GM18867 (cell line): ENCODE measurements at regions not wholly inside any gene's neighbourhood (a gene's known extent, or its start where the extent isn't known, plus 50 kb on each side); places are given as distances from the start of the nearest gene placed in this dataset.
"Not testable (repeated sequence)": the region's sequence is repeated elsewhere in the genome, so short reads cannot be mapped to it uniquely, and the experiment has no call there.

Experiments used
- ATAC-seq: cut with Tn5 transposase; IDR thresholded peaks from one replicate; pipeline ENCODE4 v1.9.1; 2021; ENCODE audit warnings: mild to moderate bottlenecking, moderate library complexity; ENCODE audit not compliant: unreplicated experiment

DNA sequence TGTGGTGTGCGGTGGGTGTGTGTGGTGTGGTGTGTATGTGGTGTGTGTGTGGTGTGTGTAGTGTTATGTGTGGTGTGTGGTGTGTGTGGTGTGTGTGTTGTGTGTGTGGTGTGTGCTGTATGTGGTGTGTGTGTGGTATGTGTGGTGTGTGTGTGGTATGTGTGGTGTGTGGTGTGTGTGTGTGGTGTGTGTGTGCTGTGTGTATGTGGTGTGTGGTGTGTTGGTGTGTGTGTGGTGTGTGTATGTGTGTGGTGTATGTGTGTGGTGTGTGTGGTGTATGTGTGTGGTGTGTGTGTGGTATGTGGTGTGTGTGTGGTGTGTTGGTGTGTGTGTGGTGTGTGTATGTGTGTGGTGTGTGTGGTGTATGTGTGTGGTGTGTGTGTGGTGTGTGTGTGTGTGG is 144.3 kb downstream of the HSD17B3 start:
- ATAC-seq, result no peak

DNA sequence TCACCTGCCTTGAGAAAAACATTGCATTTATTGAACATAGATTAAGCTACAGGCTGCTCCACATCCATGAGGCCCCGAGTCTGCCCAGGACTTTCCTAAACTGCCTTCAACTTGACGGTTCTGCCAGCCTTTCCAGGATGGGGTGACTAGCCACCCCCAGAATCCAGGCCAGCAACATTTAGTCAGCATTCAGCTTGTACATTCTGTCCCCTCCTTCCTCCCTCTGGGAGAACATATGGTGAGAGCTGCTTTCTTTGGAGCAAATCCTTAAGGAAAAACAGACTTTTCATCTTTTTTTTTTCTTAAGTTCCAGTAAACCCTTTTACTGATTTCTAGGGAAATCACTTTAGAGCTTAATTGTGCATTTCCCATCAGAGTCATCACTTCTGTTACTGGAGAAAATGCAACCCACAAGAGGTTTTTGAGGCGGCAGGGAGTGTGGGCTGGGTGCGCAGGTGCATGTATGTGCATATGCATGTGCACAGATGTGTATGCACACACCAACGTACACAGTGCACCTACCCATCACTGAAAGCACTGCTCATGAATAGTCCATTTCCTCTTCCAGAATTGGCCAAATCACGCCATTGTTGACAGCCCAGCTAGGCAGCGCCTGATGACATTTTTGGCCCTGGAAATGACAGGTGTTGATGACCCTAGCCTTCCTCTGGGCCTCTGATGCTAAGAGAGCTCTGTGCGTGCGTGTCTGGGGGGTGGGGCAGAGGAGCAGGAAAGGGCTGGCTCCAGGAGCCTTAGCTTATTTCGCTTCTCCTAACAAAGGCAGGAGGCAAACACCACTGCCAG is 145.6 kb downstream of the HSD17B3 start:
- ATAC-seq, result no peak

GRCh38 chr9:96154081-96154480 is 147.9 kb downstream of the HSD17B3 start:
- no peak for ATAC-seq

- no peak for ATAC-seq
Observed at GRCh38 chr9:96152550-96152949, 149.4 kb downstream of the HSD17B3 start.

DNA sequence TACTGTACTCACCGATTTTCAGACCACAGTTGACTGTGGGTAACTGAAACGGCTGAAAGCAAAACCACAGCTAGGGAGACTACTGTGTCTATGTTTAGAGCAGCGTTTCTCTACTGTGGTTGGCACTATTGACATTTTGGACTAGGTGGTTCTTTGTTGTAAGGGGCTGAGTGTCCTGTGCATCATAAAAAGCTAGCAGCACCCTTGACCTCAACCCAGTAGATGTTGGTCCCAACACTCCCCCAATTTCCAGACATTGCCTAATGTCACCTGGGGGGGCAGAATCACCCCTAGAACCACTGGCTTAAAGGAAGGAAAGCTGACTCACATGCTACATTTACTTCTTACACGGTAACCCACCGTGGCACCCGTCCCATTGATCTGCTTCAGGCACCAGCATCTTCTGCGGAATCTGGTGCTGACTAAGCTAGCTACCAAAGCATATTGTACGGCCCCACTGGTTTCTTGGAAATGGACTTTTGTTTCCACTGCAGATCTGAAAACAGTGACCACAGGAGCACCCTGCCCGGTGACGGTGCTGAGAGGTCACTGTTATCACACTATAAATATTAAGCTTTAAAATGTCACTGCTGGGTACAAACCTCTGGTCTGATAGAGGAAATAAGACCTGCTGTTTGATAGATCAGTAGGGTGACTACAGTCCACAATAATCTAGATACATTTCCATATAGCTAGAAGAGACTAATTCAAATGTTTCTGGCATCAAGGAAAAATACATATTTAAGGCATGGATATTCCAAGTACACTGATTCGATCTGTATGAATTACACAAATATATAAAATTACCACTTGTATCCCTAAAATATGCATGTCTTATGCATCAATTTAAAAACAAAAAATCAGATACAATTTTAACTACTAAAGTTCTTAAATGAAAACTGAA is 151.4 kb downstream of the HSD17B3 start:
- ATAC-seq, result peak; percentile 86

DNA sequence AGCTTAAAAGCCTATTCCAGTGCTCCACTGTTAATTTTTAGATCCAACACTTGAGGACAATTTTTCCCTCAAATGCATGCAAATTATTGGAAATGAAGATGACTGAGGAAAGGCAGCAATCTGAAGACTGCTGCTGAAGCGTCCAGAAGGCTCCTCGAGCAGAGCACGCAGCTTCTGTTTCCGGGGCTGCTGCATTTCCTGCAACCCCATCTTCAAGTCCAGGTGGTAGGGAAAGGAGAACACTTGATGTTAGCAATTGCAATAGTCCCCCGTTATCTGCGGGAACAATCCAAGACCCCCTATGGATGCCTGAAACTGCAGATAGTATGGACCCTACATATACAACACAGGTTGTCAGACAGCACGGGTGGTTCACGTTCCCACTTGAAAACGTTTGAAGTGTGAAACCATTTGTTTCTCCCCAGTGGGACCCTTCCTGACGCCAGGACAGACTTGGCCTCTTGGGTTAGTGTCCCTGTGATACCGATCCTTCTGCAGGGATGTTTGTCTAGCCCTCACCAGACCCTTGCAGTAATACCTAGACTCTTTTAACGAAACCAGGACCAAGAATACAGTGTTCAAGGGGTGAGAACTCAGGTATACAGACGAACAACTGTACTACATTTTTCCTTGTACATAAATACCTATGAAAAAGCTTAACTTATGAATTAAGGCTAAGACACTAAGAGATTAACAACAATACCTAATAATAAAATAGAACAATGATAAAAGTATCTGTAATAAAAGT is 152.3 kb downstream of the HSD17B3 start:
- ATAC-seq, result peak; percentile 66

DNA sequence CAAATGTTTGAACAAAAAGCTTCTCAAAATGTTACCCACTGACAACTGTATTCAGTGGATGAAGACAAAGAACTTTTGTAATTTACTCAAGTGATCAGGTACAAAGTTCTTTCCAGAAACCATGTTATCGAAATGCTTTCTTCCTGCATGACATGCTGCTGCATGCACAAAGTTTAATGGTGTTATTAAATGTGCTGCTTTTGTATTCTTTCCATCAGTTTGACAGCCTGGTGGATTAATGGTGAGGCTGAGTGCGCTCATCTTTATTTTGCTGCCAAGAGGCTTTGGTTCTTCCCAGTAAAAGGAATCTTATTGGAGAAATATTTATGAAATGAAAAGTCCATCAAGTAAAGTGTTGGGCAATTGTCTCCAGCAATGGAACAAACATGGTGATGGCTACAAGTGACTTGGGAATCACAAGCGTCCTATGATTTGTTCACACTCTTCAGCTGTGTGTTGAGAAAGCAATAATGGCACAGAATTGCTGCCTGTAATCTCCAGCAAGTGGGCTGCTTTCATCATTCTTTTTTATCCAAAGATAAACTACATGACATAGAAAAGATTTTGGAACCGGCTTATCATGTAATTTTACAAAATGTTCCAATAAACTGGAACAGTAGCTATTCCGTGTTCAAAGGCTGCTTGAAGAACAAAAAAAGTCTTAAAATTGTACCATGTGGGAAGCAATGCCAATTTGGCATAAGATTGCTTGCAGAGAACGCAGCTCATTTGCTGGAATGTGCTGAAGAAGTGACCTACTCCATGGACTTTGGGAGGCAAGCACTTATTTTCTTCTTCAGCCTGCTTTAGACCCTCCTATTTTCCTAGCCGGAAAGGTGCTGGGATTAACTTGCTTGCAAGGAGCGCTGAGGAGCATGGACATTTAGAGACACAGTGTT is 153.1 kb downstream of the HSD17B3 start:
- ATAC-seq, result no peak

- not testable (repeated sequence) for ATAC-seq
Observed at GRCh38 chr9:96147029-96147428, 154.9 kb downstream of the HSD17B3 start.

- ATAC-seq, result no peak
Observed at GRCh38 chr9:96141666-96142065, 160.3 kb downstream of the HSD17B3 start.

DNA sequence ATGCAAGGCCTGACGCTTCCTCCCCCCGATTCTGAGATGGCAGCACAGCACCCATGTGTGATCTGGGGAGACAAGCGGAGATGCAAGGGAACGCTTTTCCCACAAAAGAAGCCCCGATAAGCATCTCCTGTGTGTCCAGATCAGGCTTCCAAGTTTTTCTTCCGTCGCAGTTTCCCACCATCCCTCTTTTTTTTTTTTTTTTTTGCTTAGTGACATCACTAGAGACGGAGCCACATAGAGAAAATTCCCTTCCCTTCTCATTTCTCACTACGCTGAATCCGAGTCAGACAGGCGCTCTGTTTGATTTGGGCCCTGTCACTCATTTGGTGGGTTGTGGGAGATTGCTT is 160.9 kb downstream of the HSD17B3 start:
- ATAC-seq, result no peak

DNA sequence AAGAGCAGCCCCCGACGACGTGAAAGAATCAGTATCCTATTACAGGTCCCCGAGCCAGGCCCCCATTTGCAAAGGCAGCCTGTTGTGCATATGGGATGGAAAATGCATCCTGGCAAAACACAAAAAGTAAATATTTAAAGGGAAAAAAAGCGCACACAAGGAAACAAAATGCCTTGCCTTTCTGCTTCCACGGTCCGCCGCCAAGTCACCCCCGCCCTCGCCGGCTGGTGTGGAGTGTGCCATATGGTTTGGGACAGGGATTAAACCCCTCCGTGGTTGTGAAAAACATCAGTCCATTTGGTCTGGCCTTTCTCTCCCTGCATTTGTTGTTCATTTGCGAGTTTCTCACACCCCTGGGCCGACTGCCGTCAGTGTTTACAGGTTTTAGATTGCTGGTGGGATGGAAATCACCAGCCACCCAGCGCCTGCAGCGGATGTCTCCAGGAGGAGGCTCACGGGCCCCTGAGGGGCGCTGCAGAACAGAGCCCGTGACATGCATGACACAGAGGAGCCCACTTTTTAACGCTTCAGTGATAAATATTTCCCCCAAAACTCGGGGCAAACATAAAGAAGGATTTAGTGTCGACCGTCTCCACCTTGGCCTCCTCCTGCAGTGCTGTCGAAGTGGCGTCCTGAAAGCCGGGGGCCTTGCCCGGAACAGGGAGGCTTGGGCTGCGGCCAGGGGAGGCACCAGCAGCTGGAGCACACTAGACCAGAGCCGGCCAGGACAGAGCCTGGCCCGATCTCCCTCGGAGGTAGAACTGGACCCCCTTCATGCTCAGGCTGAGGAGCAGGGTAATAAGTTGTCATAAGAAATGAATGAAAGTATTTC is 161.5 kb downstream of the HSD17B3 start:
- no peak for ATAC-seq

DNA sequence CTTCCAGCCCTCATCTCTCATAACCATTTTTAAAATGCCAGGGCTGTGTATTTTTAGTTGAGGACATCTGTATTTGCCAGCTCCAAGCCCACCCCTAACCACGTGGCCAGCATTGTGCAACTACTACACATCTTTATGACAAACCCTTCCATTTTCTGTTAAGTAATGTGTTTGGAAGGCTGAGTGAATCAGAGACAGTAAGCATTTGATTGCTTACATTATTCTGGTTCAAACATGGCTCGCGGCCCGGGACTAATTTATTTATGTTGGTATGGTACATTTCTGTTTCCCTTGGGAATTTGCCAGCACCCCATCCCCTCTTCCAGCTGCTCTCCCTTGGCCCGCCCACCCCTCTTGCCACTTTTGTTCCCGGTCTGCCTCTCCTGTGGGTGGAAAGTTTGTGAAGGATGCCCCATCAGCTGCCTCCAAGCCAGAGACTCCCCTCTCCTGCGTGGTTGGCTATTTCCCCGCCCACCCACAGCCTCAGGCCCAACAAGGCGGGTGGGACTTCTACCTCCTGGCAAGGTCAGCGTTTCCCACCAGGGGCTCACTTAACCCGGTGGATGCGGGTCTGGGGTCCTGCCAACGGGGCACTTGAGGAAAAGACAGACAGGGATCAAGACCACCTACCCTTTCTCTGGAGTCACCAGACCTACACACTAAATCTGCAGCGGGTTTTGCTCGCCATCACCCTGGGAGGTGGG is 162.2 kb downstream of the HSD17B3 start:
- ATAC-seq, result no peak

DNA sequence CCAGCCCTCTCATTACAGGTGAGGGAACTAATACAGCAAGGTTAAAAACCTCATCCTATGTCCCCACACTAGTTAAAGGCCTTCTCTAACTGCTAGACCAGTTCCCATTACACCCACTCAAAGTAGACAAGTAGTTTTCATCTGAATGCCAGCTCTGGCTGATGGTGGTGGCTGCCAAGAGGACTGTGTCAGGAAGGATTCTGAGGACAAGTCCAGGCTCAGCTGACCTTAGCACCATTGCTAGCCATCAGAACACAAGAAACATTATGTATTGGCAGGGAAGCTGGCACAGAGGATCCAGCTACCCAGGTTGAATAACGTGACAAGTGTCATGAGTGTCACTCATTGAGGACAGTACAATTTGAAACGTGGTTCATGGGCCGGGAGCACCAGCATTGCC is 163.4 kb downstream of the HSD17B3 start:
- ATAC-seq, result no peak

DNA sequence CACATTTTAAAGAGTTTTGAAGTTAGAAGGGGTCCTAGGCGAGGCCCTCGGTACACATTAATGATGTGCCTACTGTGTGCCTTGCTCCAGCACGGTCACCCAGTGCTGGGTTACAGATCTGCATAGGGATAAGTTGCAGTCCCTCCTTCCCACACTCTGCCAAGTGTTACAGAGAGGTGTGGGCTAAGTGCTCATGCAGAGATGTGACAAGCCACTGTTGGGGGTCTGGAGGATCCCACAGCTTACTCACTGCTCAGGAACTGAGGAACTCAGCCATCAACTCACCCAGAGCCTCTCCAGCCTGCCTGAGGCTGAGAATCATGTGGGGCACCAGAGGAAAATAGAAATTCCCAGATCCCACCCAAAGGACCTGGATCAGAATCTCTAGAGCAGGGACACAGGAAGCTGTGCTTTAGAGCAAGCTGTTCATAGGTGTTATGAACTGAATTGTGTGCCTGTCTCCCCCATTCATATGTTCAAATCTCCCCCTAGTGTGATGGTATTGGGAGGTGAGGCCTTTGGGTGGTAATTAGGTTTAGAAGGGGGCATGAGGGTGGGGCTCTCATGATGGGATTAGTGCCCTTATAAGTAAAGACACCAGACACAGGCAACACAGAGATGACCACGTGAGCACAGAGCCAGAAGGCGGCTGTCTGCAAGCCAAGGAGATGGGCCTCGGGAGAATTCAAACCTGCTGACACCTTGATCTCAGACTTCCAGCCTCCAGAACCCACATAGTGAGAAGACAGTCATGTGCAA is 164.1 kb downstream of the HSD17B3 start:
- ATAC-seq, result peak; percentile 23

- peak; percentile 95 for ATAC-seq
Observed at GRCh38 chr9:96136992-96137670, 164.8 kb downstream of the HSD17B3 start.

DNA sequence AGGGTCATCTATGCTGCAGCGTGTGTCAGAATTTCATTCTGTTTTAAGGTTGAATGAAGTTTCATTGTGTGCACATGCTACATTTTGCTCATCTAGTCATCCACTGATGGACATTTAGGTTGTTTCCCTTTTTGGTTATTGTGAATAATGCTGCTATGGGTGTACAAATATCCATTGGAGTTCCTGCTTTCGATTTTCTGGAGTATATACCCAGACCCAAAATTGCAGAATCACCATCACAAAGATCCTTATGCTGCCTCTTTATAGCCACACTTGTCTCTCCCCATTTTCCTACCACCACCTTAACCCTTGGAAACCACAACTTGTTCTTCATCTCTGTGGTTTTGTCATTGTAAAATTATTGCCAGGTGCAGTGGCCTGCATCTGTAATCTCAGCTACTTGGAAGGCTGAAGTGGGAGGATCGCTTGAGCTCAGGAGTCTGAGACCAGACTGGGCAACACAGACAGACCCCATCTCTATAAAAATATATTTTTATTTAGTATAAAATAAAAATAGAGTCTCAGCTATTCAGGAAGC is 166.2 kb downstream of the HSD17B3 start:
- no peak for ATAC-seq

- ATAC-seq, result no peak
Observed at GRCh38 chr9:96135076-96135752, 166.8 kb downstream of the HSD17B3 start.
